ENCODE measurements at regions not wholly inside any gene's neighbourhood (a gene's known extent, or its start where the extent isn't known, plus 50 kb on each side); places are given as distances from the start of the nearest gene placed in this dataset.

DNA sequence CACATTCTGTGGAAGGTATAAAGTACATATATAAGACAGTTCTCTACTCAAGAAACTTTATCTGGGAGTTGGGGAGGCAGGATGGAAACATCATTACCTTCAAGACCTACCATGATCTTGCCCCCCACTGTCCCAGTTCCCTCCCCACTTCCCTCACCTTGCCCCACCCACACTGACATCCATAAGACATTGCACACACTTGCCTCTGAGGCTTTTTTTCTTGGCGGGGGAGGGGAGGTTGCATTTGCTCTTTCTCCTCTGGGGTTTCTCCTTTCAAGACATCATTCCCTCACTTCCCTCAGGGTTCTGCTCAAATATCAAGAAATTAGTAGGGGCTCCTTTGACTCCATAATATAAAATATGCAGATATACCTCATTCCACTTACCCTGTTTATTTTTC is 276.0 kb downstream of the ARL4A start:
- peaks cover 2% of the 10 kb centered on the region for H3K27me3 Mint-ChIP-seq (ENCODE audit: low read depth)
- no peaks in the 10 kb centered on the region for H3K9me3 Mint-ChIP-seq
- H3K27ac Mint-ChIP-seq = no peak overlapping the region
- no peak for DNase-seq (ENCODE audit: low spot score)
- no peaks in the 10 kb centered on the region for H3K36me3 Mint-ChIP-seq (ENCODE audit: low read depth)
- H3K4me3 Mint-ChIP-seq = no peak overlapping the region
- no peaks in the 10 kb centered on the region for H3K4me1 Mint-ChIP-seq (ENCODE audit: low read depth)

DNA sequence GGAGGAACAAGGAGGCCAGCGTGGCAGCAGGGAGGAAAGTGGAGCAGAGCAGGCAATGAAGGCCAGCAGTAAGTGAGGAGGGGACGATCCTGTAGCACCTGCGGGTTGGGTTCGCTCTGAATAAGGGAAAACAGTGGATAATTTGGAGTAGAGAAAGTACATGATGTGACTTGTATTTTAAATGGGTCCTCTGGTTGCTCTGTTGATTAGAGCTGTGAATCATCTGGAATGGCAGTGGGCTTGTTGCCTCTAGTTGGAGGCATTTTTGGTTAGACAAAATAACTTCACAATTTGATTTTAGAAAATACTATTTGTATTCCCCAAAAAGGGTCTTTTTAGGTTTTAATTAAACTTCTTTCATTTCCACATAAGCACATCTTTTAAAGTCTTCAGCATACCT is 277.4 kb downstream of the ARL4A start:
- Mint-ChIP-seq H3K27me3 (ENCODE audit: low read depth) (peaks cover 1% of the 10 kb centered on the region), H3K4me1 (ENCODE audit: low read depth) (no peaks in the 10 kb centered on the region), H3K9me3 (no peaks in the 10 kb centered on the region), H3K27ac (no peak overlapping the region), H3K4me3 (no peak overlapping the region), H3K36me3 (ENCODE audit: low read depth) (no peaks in the 10 kb centered on the region)
- DNase-seq (ENCODE audit: low spot score) = no peak

DNA sequence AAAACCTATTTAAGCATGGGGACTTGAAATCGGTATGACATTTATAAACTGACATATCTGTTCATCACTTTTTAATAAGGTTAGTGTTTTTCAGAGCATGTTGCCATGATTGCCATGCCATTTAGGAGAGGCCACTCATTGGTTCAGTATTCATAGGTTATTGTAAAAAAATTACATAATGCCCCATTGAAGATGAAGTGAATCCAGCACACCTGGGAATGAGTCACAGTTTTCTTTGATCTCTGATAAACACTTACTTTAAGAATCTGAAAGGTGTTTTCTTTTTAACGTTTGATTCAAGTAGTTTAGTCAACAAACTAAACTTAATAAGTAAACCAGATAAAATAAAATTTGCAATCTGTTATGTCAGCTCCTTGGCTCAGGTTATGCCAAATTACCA is 278.3 kb downstream of the ARL4A start:
- Mint-ChIP-seq H3K27ac (no peak overlapping the region), H3K27me3 (ENCODE audit: low read depth) (peaks cover 1% of the 10 kb centered on the region), H3K36me3 (ENCODE audit: low read depth) (no peaks in the 10 kb centered on the region), H3K4me3 (no peak overlapping the region), H3K9me3 (no peaks in the 10 kb centered on the region), H3K4me1 (ENCODE audit: low read depth) (no peaks in the 10 kb centered on the region)
- DNase-seq (ENCODE audit: low spot score) = no peak

- Mint-ChIP-seq H3K27me3 (ENCODE audit: low read depth) (peaks cover 1% of the 10 kb centered on the region), H3K4me3 (no peak overlapping the region), H3K27ac (no peak overlapping the region), H3K4me1 (ENCODE audit: low read depth) (no peaks in the 10 kb centered on the region), H3K36me3 (ENCODE audit: low read depth) (no peaks in the 10 kb centered on the region), H3K9me3 (no peaks in the 10 kb centered on the region)
- no peak for DNase-seq (ENCODE audit: low spot score)
Measured at GRCh38 chr7:12967322-12967721, 279.9 kb downstream of the ARL4A start.

GRCh38 chr7:12968836-12969422 is 281.5 kb downstream of the ARL4A start:
- Mint-ChIP-seq H3K4me3 (no peak overlapping the region), H3K36me3 (ENCODE audit: low read depth) (no peaks in the 10 kb centered on the region), H3K27ac (no peak overlapping the region), H3K9me3 (no peaks in the 10 kb centered on the region), H3K27me3 (ENCODE audit: low read depth) (peaks cover 1% of the 10 kb centered on the region), H3K4me1 (ENCODE audit: low read depth) (no peaks in the 10 kb centered on the region)
- DNase-seq (ENCODE audit: low spot score) = no peak

GRCh38 chr7:12970626-12971025 is 283.2 kb downstream of the ARL4A start:
- Mint-ChIP-seq H3K9me3 (no peaks in the 10 kb centered on the region), H3K27me3 (ENCODE audit: low read depth) (peaks cover 1% of the 10 kb centered on the region), H3K36me3 (ENCODE audit: low read depth) (no peaks in the 10 kb centered on the region), H3K27ac (no peak overlapping the region), H3K4me3 (no peak overlapping the region), H3K4me1 (ENCODE audit: low read depth) (no peaks in the 10 kb centered on the region)
- DNase-seq (ENCODE audit: low spot score) = no peak

DNA sequence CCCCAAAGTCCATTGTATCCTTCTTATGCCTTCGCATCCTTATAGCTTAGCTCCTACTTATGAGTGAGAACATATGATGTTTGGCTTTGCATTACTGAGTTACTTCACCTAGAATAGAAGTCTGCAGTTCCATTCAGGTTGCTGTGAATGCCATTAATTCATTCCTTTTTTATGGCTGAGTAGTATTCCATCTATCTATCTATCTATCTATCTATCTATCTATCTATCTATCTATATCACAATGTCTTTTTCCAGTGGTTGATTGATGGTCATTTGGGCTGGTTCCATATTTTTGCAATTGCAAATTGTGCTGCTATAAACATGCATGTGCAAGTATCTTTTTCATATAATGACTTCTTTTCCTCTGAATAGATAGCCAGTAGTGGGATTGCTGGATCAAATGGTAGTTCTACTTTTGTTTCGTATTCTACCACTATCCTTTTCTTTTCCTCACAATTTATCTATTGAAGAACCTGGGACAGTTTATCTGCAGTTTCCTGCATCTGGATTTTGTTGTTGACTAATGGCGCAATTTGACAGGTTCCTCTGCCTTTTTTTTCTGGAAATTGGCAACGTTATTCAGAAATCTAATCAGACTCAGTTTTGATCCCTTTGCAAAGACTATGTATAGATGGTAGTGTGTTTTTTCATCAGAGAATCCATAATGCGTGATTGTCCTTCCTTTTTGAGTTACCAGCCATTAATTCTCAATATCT is 287.2 kb downstream of the ARL4A start:
- Mint-ChIP-seq H3K36me3 (ENCODE audit: low read depth) (no peaks in the 10 kb centered on the region), H3K27me3 (ENCODE audit: low read depth) (no peaks in the 10 kb centered on the region)

GRCh38 chr7:12975412-12975811 is 288.0 kb downstream of the ARL4A start:
- Mint-ChIP-seq H3K4me3 (no peak overlapping the region), H3K27me3 (ENCODE audit: low read depth) (no peaks in the 10 kb centered on the region), H3K4me1 (ENCODE audit: low read depth) (no peaks in the 10 kb centered on the region), H3K9me3 (no peaks in the 10 kb centered on the region), H3K36me3 (ENCODE audit: low read depth) (no peaks in the 10 kb centered on the region), H3K27ac (no peak overlapping the region)
- DNase-seq (ENCODE audit: low spot score) = no peak

More for the DNA sequence above, 287.2 kb downstream of the ARL4A start:
- Mint-ChIP-seq H3K4me1 (ENCODE audit: low read depth) (no peaks in the 10 kb centered on the region), H3K27ac (no peak overlapping the region), H3K4me3 (no peak overlapping the region), H3K9me3 (no peaks in the 10 kb centered on the region)
- no peak for DNase-seq (ENCODE audit: low spot score)

GRCh38 chr7:12979181-12979580 is 291.7 kb downstream of the ARL4A start:
- no peaks in the 10 kb centered on the region for H3K9me3 Mint-ChIP-seq
- no peaks in the 10 kb centered on the region for H3K4me1 Mint-ChIP-seq (ENCODE audit: low read depth)
- no peak overlapping the region for H3K27ac Mint-ChIP-seq
- H3K36me3 Mint-ChIP-seq (ENCODE audit: low read depth) = no peaks in the 10 kb centered on the region
- DNase-seq (ENCODE audit: low spot score) = no peak
- H3K4me3 Mint-ChIP-seq = no peak overlapping the region
- no peaks in the 10 kb centered on the region for H3K27me3 Mint-ChIP-seq (ENCODE audit: low read depth)

DNA sequence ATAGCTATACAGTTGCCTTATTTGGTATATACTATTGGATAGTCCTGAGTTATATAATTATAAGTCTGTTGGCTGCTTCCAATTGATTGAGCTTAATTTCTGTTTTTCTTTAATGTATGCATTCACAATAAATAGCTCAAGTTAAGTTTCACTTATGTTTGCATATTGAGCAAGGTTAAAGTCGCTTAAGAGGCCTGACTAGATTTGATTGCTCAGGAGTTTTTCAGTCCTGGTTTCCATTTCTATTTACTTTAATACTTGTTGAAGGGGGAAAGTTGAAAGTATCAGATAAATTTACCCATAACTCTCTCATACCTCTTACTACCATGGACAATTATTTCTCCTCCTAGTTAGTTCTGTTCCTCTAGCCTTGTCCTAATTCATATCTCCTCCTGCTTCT is 294.7 kb downstream of the ARL4A start:
- H3K4me1 Mint-ChIP-seq (ENCODE audit: low read depth) = no peaks in the 10 kb centered on the region
- H3K27ac Mint-ChIP-seq = no peak overlapping the region
- H3K4me3 Mint-ChIP-seq = no peak overlapping the region
- no peaks in the 10 kb centered on the region for H3K27me3 Mint-ChIP-seq (ENCODE audit: low read depth)
- DNase-seq (ENCODE audit: low spot score) = no peak
- H3K36me3 Mint-ChIP-seq (ENCODE audit: low read depth) = no peaks in the 10 kb centered on the region
- H3K9me3 Mint-ChIP-seq = no peaks in the 10 kb centered on the region

- Mint-ChIP-seq H3K4me3 (no peak overlapping the region), H3K27ac (no peak overlapping the region), H3K36me3 (ENCODE audit: low read depth) (no peaks in the 10 kb centered on the region), H3K9me3 (no peaks in the 10 kb centered on the region), H3K27me3 (ENCODE audit: low read depth) (no peaks in the 10 kb centered on the region), H3K4me1 (ENCODE audit: low read depth) (no peaks in the 10 kb centered on the region)
- DNase-seq (ENCODE audit: low spot score) = no peak
Measured at GRCh38 chr7:12984117-12984516, 296.7 kb downstream of the ARL4A start.

- Mint-ChIP-seq H3K4me3 (no peak overlapping the region), H3K27me3 (ENCODE audit: low read depth) (no peaks in the 10 kb centered on the region), H3K27ac (no peak overlapping the region), H3K36me3 (ENCODE audit: low read depth) (no peaks in the 10 kb centered on the region), H3K9me3 (no peaks in the 10 kb centered on the region), H3K4me1 (ENCODE audit: low read depth) (no peaks in the 10 kb centered on the region)
- DNase-seq (ENCODE audit: low spot score) = no peak
Measured at GRCh38 chr7:12985228-12985627, 297.8 kb downstream of the ARL4A start.

DNA sequence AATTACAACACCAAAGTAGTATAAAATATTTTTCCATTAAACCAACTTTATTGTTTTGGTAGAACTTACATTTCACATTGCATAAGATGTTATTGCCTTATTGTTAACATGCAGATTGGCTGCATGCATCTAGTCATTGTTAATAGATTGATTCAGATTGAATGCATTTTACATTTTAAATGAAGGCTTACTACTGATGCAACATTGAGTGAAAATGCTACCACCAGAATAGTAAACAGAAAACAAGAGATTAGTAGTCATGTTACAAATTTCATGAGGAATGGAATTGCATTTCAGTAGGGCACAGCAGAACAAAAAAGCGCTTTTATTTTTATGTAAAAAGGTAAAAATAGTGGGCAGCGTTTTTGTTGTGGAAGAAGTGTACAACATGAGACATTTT is 298.3 kb downstream of the ARL4A start:
- Mint-ChIP-seq H3K9me3 (no peaks in the 10 kb centered on the region), H3K27me3 (ENCODE audit: low read depth) (no peaks in the 10 kb centered on the region), H3K4me1 (ENCODE audit: low read depth) (no peaks in the 10 kb centered on the region), H3K36me3 (ENCODE audit: low read depth) (no peaks in the 10 kb centered on the region), H3K27ac (no peak overlapping the region), H3K4me3 (no peak overlapping the region)
- DNase-seq (ENCODE audit: low spot score) = no peak

DNA sequence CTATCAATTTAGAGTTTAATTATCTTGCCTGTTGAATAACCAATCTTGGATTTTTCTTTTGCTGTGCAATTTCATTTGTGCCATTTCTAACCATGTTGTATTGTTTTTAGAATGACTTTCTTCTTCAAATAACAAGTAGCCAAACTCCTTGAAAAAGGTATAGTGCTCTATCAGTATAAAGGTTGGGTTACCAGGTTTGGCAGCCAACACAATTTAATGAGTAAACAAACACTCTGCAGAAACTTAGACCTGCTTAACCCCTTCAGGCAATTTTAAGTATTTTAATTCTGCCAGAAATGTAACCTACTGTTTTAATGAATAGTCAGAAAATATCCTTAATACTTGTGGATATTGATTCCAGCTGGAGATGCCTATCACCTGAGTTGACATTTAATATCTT is 299.8 kb downstream of the ARL4A start:
- no peak for DNase-seq (ENCODE audit: low spot score)
- Mint-ChIP-seq H3K27me3 (ENCODE audit: low read depth) (no peaks in the 10 kb centered on the region), H3K4me1 (ENCODE audit: low read depth) (no peaks in the 10 kb centered on the region), H3K36me3 (ENCODE audit: low read depth) (no peaks in the 10 kb centered on the region), H3K27ac (no peak overlapping the region), H3K9me3 (no peaks in the 10 kb centered on the region), H3K4me3 (no peak overlapping the region)

DNA sequence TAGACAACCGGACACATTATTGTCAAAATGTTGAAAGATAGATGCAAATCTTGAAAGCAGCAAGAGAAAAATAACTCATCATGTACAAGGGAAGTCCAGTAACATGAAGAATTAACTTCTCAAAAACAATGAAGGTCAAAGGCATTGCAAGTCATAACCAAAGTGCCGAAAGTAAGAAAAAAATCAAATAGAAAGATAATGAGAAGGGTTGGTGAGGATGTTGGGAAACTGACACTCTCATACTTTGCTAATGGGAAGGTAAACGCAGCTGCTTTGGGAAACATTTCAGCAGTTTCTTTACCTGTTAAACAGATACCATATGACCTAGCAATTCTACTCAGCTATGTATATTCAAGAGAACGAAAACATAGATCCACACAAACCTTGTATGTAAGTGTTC is 303.0 kb downstream of the ARL4A start:
- H3K4me3 Mint-ChIP-seq = no peak overlapping the region
- H3K36me3 Mint-ChIP-seq (ENCODE audit: low read depth) = no peaks in the 10 kb centered on the region
- H3K9me3 Mint-ChIP-seq = no peaks in the 10 kb centered on the region
- no peak overlapping the region for H3K27ac Mint-ChIP-seq
- no peak for DNase-seq (ENCODE audit: low spot score)
- no peaks in the 10 kb centered on the region for H3K27me3 Mint-ChIP-seq (ENCODE audit: low read depth)
- H3K4me1 Mint-ChIP-seq (ENCODE audit: low read depth) = no peaks in the 10 kb centered on the region
